Activated CD8-positive, alpha-beta memory T cell treated with anti-CD3 and anti-CD28 coated beads, Interleukin-2, amount 10 ng/mL, durations not matched to agents 7 days and 5 days (primary cell): ENCODE measurements at regions not wholly inside any gene's neighbourhood (a gene's known extent, or its start where the extent isn't known, plus 50 kb on each side); places are given as distances from the start of the nearest gene placed in this dataset.
A peak's percentile ranks its signal among the peaks of the same experiment; 100 is the strongest.

Source experiments
- ATAC-seq: fragments of 150-1000 bp; cut with Tn5 transposase; one replicate; pipeline ENCODE4 v1.10.0; 2021; ENCODE audit warnings: moderate library complexity
- CTCF ChIA-PET: fragments of 350-600 bp; sonication (Branson Sonifier 250); formaldehyde crosslinking; loops from one replicate; lab custom pipeline; 2021; ENCODE audit warnings: antibody characterized with exemption; lab: Charles Lee
- DNase-seq: peaks from one replicate; pipeline ENCODE4 v3.0.0-alpha.2; 2020
- H3K27ac Mint-ChIP-seq: one replicate; pipeline ENCODE4 v1.8.0; 2021; ENCODE audit warnings: mild to moderate bottlenecking, mixed read lengths
- H3K27me3 Mint-ChIP-seq: one replicate; pipeline ENCODE4 v1.8.0; 2021; ENCODE audit warnings: mixed read lengths
- H3K36me3 Mint-ChIP-seq: one replicate; pipeline ENCODE4 v1.8.0; 2021; ENCODE audit warnings: mild to moderate bottlenecking, mixed read lengths
- H3K4me1 Mint-ChIP-seq: one replicate; pipeline ENCODE4 v1.8.0; 2021; ENCODE audit warnings: mixed read lengths
- H3K4me3 Mint-ChIP-seq: one replicate; pipeline ENCODE4 v1.8.0; 2021; ENCODE audit warnings: mild to moderate bottlenecking, moderate library complexity, mixed read lengths
- H3K9me3 Mint-ChIP-seq: one replicate; pipeline ENCODE4 v1.8.0; 2022; ENCODE audit warnings: low read depth, mixed read lengths

GRCh38 chr3:177589041-177589650 is 391.9 kb upstream of the TBL1XR1 start:
- peaks cover 8% of the 10 kb centered on the region for H3K9me3 Mint-ChIP-seq
- no peak overlapping the region for H3K4me3 Mint-ChIP-seq
- CTCF ChIA-PET, result interaction anchor here (1.0 to 1.4 kb wide), 4 partner anchors 13 to 189 kb away, joined by 3 to 4 read pairs (median 4); no protein-coding TSS in a partner anchor
- peaks cover 32% of the 10 kb centered on the region for H3K4me1 Mint-ChIP-seq
- no peak for DNase-seq
- no peak overlapping the region for H3K27ac Mint-ChIP-seq
- no peak for ATAC-seq
- peaks cover 7% of the 10 kb centered on the region for H3K36me3 Mint-ChIP-seq
- H3K27me3 Mint-ChIP-seq, result no peaks in the 10 kb centered on the region

GRCh38 chr3:177589911-177590381 is 392.7 kb upstream of the TBL1XR1 start:
- peak; percentile 80 for ATAC-seq
- Mint-ChIP-seq H3K36me3 (peaks cover 7% of the 10 kb centered on the region), H3K9me3 (peaks cover 8% of the 10 kb centered on the region), H3K4me1 (peaks cover 33% of the 10 kb centered on the region), H3K27ac (peak overlapping the region; percentile 50), H3K27me3 (no peaks in the 10 kb centered on the region), H3K4me3 (no peak overlapping the region)
- CTCF ChIA-PET, result interaction anchor here (0.7 to 1.4 kb wide), 5 partner anchors 13 to 204 kb away, joined by 3 to 5 read pairs (median 4); no protein-coding TSS in a partner anchor
- DNase-seq, result no peak

GRCh38 chr3:177590826-177591225 is 393.5 kb upstream of the TBL1XR1 start:
- ATAC-seq, result no peak
- Mint-ChIP-seq H3K27ac (peak overlapping the region; percentile 65), H3K4me3 (no peak overlapping the region), H3K4me1 (peaks cover 41% of the 10 kb centered on the region), H3K27me3 (no peaks in the 10 kb centered on the region), H3K9me3 (peaks cover 8% of the 10 kb centered on the region), H3K36me3 (peaks cover 12% of the 10 kb centered on the region)
- CTCF ChIA-PET, result interaction anchor here (0.7 kb wide), 1 partner anchor 203 kb away, joined by 5 read pairs; no protein-coding TSS in a partner anchor
- DNase-seq, result no peak

DNA sequence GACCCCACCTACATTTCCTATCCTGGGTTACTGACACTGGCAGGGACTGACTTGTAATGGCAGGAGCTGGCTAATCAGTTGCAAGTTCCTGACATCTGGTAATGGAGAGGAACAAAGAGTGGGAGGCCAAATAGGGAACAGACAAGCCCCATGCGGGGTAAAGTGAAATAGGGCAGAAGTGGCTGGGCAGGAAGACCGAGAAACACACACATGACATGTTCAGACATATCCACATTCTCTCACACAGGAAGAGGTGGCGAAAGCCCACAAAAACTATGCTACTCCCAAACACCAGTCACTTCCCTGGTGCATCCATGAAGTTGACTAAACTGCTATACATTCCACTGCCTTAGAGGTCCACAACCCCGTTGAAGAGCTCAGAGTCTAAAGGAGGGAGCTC is 394.1 kb upstream of the TBL1XR1 start:
- Mint-ChIP-seq H3K27ac (peak overlapping the region; percentile 34), H3K27me3 (no peaks in the 10 kb centered on the region), H3K4me3 (no peak overlapping the region), H3K9me3 (peaks cover 8% of the 10 kb centered on the region), H3K36me3 (peaks cover 14% of the 10 kb centered on the region), H3K4me1 (peaks cover 46% of the 10 kb centered on the region)
- ATAC-seq (peak; percentile 18), DNase-seq (peak; percentile 43)
- CTCF ChIA-PET, result interaction anchor here (1.1 kb wide), 1 partner anchor 12 kb away, joined by 3 read pairs; no protein-coding TSS in a partner anchor

GRCh38 chr3:177594096-177594495 is 396.8 kb upstream of the TBL1XR1 start:
- Mint-ChIP-seq H3K27ac (no peak overlapping the region), H3K9me3 (no peaks in the 10 kb centered on the region), H3K36me3 (peaks cover 15% of the 10 kb centered on the region), H3K4me1 (peaks cover 72% of the 10 kb centered on the region), H3K4me3 (no peak overlapping the region), H3K27me3 (no peaks in the 10 kb centered on the region)
- ATAC-seq (no peak), DNase-seq (no peak)
- CTCF ChIA-PET, result no interaction called here

DNA sequence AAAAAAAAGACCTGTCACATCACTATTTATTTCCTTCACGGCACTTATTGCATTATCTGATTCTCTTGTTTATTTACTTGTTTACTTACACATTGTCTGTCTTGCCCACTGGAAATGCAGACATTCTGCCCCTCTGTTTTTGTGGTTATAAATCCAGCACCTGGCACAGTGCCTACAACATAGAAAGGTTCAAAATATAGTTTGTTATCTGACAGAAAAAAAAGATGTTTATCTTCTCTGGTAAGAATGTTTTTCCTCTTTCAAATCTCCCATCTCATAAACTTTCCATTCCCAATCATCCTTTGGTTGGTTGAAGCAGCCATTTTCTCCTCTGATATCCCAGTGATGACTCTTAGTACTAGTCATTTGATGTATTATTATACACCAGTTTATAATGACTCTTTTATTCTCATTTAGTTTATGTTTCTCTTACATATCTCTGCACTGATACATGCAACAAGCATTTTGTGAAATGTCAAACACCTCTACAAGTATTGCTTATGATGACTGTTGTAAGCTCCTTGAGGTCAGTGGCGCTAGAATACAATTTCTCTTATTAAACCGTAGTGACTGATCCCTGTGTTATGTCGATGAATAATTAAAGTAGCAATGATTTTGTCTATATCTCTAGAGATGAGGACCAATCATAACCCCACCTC is 398.4 kb upstream of the TBL1XR1 start:
- H3K27me3 Mint-ChIP-seq, result no peaks in the 10 kb centered on the region
- no peak overlapping the region for H3K4me3 Mint-ChIP-seq
- ATAC-seq (no peak), DNase-seq (no peak)
- H3K9me3 Mint-ChIP-seq, result no peaks in the 10 kb centered on the region
- H3K27ac Mint-ChIP-seq, result no peak overlapping the region
- CTCF ChIA-PET, result interaction anchor here (1.4 kb wide), 1 partner anchor 52 kb away, joined by 3 read pairs; no protein-coding TSS in a partner anchor
- peaks cover 18% of the 10 kb centered on the region for H3K36me3 Mint-ChIP-seq
- peaks cover 71% of the 10 kb centered on the region for H3K4me1 Mint-ChIP-seq

GRCh38 chr3:177596248-177596815 is 399.1 kb upstream of the TBL1XR1 start:
- ATAC-seq (no peak), DNase-seq (no peak)
- CTCF ChIA-PET, result interaction anchor here (1.4 kb wide), 1 partner anchor 51 kb away, joined by 3 read pairs; no protein-coding TSS in a partner anchor
- H3K9me3 Mint-ChIP-seq, result no peaks in the 10 kb centered on the region
- H3K36me3 Mint-ChIP-seq, result peaks cover 18% of the 10 kb centered on the region
- no peak overlapping the region for H3K4me3 Mint-ChIP-seq
- peaks cover 72% of the 10 kb centered on the region for H3K4me1 Mint-ChIP-seq
- H3K27ac Mint-ChIP-seq, result peak overlapping the region; percentile 11
- no peaks in the 10 kb centered on the region for H3K27me3 Mint-ChIP-seq

- DNase-seq (no peak), ATAC-seq (no peak)
- Mint-ChIP-seq H3K36me3 (peaks cover 18% of the 10 kb centered on the region), H3K27me3 (no peaks in the 10 kb centered on the region), H3K27ac (peak overlapping the region; percentile 95), H3K4me3 (no peak overlapping the region), H3K9me3 (no peaks in the 10 kb centered on the region), H3K4me1 (peaks cover 68% of the 10 kb centered on the region)
- CTCF ChIA-PET, result no interaction called here
Measured at GRCh38 chr3:177596816-177597271, 399.6 kb upstream of the TBL1XR1 start.

- peak overlapping the region; percentile 95 for H3K27ac Mint-ChIP-seq
- peaks cover 18% of the 10 kb centered on the region for H3K36me3 Mint-ChIP-seq
- ATAC-seq (peak; percentile 80), DNase-seq (peak; percentile 69)
- H3K4me1 Mint-ChIP-seq, result peaks cover 67% of the 10 kb centered on the region
- H3K9me3 Mint-ChIP-seq, result no peaks in the 10 kb centered on the region
- CTCF ChIA-PET, result interaction anchor here (0.9 kb wide), 1 partner anchor 26 kb away, joined by 3 read pairs; no protein-coding TSS in a partner anchor
- H3K4me3 Mint-ChIP-seq, result peak overlapping the region; percentile 25
- no peaks in the 10 kb centered on the region for H3K27me3 Mint-ChIP-seq
Measured at GRCh38 chr3:177597311-177598096, 400.2 kb upstream of the TBL1XR1 start.

DNA sequence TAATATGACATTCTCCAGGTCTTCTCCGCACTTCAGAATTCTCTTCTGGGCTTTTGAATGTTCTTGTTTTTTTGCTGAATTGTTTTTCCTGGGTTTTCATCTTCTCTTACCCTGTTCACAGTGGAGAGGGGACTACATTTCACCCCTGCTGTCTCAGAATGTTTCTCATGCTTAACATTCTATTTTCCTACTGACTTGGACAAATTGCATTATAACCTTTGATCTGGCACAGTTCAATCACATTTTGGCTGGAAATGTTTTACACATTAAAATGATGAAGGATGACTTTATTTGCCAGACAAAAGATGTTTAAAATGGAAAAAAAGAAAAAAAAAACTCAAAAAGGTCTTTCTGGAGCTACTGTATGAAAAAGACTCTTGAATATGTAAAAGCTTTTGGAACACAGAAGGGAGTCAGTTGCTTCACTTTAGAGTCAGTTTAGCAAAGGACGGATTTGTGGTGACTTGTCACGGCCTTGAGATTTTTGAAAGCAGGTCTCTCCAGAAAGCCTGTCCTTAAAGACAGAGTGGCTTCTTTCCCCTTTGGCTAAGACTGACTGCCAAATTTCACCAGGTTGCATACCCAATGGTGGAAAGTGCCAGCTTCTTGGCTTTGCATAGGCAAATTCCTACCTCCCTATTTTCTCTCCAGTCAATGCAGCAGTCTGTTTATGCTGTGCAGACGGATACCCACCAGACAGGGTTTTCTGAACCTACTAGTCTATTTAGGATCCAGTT is 401.0 kb upstream of the TBL1XR1 start:
- ATAC-seq, result no peak
- CTCF ChIA-PET, result interaction anchor here (0.9 kb wide), 1 partner anchor 27 kb away, joined by 3 read pairs; no protein-coding TSS in a partner anchor
- peaks cover 73% of the 10 kb centered on the region for H3K4me1 Mint-ChIP-seq

GRCh38 chr3:177599326-177599725 is 402.0 kb upstream of the TBL1XR1 start:
- Mint-ChIP-seq H3K27ac (no peak overlapping the region), H3K27me3 (no peaks in the 10 kb centered on the region), H3K36me3 (peaks cover 22% of the 10 kb centered on the region), H3K4me3 (no peak overlapping the region), H3K4me1 (peaks cover 72% of the 10 kb centered on the region), H3K9me3 (no peaks in the 10 kb centered on the region)
- ATAC-seq (no peak), DNase-seq (no peak)
- CTCF ChIA-PET, result no interaction called here

More for the DNA sequence above, 401.0 kb upstream of the TBL1XR1 start:
- Mint-ChIP-seq H3K9me3 (no peaks in the 10 kb centered on the region), H3K4me3 (peak overlapping the region; percentile 25), H3K27me3 (no peaks in the 10 kb centered on the region), H3K36me3 (peaks cover 18% of the 10 kb centered on the region), H3K27ac (peak overlapping the region; percentile 95)
- no peak for DNase-seq

DNA sequence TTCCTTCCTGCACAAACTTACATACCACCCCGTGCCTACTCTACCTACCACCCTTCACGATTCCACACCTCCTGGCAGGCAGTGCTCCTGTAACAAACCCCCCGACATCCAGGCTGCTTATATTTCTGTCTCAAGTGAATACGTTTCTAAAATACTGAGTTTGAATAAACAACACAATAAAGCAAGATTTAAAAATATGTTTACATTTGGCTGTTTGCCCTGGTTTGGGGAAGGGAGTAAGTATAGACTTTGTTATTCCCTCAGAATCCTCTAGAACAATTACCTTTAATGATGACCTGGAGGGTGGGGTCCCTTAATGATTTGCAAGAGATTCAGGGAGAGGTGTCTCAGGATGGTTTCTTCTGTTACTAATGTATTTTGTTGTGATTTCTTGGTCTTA is 402.6 kb upstream of the TBL1XR1 start:
- Mint-ChIP-seq H3K4me1 (peaks cover 72% of the 10 kb centered on the region), H3K9me3 (peaks cover under 1% of the 10 kb centered on the region), H3K27me3 (no peaks in the 10 kb centered on the region), H3K36me3 (peaks cover 23% of the 10 kb centered on the region), H3K4me3 (no peak overlapping the region), H3K27ac (no peak overlapping the region)
- no peak for ATAC-seq
- CTCF ChIA-PET, result interaction anchor here (1.2 kb wide), 1 partner anchor 39 kb away, joined by 3 read pairs; no protein-coding TSS in a partner anchor
- DNase-seq, result no peak
